Activated CD8-positive, alpha-beta memory T cell treated with anti-CD3 and anti-CD28 coated beads, Interleukin-2, amount 50 U/mL, for 4 hours (primary cell): ENCODE measurements at regions not wholly inside any gene's neighbourhood (a gene's known extent, or its start where the extent isn't known, plus 50 kb on each side); places are given as distances from the start of the nearest gene placed in this dataset.
"Not testable (repeated sequence)": the region's sequence is repeated elsewhere in the genome, so short reads cannot be mapped to it uniquely, and the experiment has no call there.

Source experiments
- DNase-seq: peaks from one replicate; pipeline ENCODE4 v3.0.0-alpha.2; 2020

DNA sequence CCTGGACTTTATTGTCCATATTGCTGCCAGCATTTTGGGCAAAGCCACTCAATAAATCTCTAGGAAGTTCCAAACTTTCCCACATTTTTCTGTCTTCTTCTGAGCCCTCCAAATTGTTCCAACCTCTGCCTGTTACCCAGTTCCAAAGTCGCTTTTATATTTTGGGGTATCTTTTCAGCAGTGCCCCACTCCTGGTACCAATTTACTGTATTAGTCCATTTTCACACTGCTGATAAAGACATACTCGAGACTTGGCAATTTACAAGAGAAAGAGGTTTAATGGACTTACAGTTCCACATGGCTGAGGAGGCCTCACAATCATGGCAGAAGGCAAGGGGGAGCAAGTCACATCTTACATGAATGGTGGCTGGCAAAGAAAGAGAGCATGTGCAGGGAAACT, 53.4 kb downstream of the AHSP start:
- DNase-seq = not testable (repeated sequence)

DNA sequence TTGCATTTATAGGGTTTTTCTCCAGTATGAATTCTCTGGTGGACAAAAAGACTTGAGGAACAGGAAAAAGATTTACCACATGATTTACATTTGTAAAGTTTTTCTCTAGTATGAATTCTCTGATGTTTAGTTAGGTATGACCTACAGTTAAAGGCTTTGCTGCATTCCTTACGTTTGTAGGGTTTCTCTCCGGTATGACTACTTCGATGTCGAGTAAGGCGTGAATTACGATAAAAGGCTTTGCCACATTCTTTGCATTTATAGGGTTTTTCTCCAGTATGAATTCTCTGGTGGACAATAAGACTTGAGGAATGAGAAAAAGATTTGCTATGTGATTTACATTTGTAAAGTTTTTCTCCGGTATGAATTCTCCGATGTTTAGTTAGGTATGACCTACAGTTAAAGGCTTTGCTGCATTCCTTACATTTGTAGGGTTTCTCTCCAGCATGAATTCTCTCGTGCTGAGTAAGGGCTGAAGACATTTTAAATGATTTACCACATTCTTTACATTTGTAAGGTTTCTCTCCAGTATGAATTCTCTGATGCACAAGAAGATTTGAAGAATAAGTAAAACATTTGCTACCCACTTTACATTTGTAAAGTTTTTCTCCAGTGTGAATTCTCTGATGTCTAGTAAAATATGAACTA, 74.2 kb downstream of the AHSP start:
- DNase-seq = not testable (repeated sequence)

DNA sequence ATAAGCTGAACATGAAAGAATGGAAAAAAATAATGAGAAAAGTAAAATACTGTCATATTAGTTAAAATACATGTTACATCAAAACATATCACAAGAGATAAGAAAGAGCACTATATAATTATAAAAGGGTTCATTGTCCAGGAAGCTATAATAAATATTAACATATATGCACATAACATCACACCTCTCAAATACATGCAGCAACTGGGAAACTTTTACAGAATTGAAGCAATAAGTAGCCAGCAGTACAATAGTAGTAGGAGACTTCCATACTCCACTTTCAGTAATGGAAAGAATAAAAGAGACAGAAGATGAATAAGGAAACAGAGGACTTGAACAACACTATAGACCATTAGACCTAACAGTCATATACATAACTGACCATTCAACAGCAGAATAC, 90.4 kb downstream of the AHSP start:
- no peak for DNase-seq

DNA sequence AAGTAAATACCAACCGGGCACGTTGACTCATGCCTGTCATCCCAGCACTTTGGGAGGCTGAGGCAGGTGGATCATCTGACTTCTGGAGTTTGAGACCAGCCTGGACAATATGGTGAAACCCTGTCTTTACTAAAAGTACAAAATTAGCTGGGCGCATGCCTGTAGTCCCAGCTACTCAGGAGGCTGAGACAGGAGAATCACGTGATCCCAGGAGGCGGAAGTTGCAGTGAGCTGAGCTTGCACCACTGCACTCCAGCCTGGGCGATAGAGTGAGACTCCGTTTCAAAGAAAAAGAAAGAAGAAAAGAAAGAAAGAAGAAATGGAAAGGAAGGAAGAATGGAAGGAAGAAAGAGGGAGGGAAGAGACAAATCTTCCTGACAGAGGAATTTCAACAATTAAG, 108.7 kb downstream of the AHSP start:
- DNase-seq = no peak

GRCh38 chr16:31641279-31641678, 113.6 kb downstream of the AHSP start:
- DNase-seq = no peak

- DNase-seq = not testable (repeated sequence)
Observed at GRCh38 chr16:31655674-31656073, 128.0 kb downstream of the AHSP start.

- DNase-seq = no peak
Observed at GRCh38 chr16:31664683-31665482, 137.2 kb downstream of the AHSP start.

DNA sequence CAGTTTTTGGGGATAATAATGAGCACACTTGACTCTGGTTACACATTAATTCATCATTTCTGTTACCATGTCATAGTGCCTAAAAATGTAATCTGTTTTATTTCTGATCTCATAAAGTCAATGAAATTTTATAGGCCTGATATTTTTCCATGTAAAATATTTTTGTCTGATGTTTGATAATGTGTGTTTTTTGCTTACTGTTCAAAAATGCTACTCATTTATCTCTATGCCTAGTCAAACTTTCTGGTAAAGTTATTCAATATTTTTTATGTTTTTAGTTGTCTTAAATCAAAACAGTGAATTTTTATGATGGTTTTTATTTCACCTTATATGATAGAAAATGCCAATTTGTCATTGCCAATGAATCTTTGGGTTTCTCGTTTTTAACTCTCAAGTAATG, 147.0 kb downstream of the AHSP start:
- no peak for DNase-seq

- DNase-seq = no peak
Observed at GRCh38 chr16:31676731-31677130, 149.0 kb downstream of the AHSP start.

- no peak for DNase-seq
Observed at GRCh38 chr16:31678649-31679325, 151.1 kb downstream of the AHSP start.

DNA sequence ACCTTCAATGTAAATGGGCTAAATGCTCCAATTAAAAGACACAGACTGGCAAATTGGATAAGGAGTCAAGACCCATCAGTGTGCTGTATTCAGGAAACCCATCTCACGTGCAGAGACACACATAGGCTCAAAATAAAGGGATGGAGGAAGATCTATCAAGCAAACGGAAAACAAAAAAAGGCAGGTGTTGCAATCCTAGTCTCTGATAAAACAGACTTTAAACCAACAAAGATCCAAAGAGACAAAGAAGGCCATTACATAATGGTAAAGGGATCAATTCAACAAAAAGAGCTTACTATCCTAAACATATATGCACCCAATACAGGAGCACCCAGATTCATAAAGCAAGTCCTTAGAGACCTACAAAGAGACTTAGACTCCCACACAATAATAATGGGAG, 161.6 kb downstream of the AHSP start:
- DNase-seq = not testable (repeated sequence)

DNA sequence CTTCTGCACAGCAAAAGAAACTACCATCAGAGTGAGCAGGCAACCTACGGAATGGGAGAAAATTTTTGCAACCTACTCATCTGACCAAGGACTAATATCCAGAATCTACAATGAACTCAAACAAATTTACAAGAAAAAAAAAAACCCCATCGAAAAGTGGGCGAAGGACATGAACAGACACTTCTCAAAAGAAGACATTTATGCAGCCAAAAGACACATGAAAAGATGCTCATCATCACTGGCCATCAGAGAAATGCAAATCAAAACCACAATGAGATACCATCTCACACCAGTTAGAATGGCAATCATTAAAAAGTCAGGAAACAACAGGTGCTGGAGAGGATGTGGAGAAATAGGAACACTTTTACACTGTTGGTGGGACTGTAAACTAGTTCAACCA, 164.6 kb downstream of the AHSP start:
- DNase-seq = not testable (repeated sequence)

GRCh38 chr16:31693733-31694132, 166.0 kb downstream of the AHSP start:
- no peak for DNase-seq

- no peak for DNase-seq
Observed at GRCh38 chr16:31694461-31694860, 166.8 kb downstream of the AHSP start.

- DNase-seq = peak; percentile 42
Observed at GRCh38 chr16:31695667-31696066, 168.0 kb downstream of the AHSP start.

DNA sequence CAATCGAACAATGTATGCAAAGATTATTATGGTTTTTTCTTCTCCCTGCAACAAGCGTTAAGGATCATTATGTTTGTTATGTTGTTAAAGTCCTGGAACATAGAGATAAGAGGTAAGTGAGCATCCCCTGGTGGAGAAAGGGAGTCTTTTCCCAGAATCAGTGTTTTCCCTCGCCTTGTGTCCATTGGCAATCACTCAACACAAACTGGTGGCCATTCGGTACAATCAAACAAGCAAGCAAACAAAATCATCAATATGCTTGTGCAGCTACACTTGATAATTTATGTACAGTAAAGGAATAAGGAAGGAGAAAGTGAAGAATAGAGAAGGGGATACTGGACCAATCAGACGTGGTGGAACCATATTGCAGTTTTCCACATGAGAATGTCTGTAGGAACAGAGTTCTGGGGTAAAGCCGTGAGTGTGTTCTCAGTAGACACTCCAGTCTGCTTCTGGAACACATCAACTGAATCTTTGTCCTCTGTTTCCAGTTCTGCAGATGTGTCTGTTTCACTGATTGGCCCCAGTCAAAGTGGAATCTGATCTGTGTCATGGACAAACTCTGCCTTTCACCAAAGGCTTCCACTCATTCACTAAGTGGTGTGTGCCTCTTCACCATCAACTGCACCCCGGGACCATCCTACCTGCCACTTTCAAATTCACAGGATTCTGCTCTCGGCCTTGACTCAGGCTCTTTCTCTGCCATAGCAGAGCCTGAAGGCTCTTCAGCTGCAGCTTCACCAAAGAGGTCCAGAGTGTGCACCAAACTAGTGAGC, 169.5 kb downstream of the AHSP start:
- DNase-seq = no peak

- no peak for DNase-seq
Observed at GRCh38 chr16:31697744-31698125, 170.0 kb downstream of the AHSP start.

DNA sequence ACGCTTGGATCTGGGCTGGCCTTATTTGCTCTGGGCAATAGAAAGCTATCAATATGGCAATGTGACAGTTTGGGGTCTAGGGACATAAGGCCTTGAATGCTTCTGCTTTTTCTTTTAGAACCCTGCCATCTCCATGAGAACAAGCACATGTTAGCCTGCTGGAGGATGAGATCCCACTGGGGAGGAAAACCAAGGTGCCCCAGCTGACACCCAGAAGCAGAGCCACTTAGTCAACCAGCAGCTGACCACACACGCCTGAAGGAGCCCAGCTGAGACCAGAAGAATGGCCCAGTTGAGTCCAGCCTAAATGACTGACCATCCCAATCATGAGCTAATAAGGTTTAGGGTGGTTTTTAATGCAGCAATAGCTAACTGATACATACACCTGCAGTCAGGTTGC, 171.2 kb downstream of the AHSP start:
- no peak for DNase-seq

- DNase-seq = no peak
Observed at GRCh38 chr16:31699601-31700000, 171.9 kb downstream of the AHSP start.

DNA sequence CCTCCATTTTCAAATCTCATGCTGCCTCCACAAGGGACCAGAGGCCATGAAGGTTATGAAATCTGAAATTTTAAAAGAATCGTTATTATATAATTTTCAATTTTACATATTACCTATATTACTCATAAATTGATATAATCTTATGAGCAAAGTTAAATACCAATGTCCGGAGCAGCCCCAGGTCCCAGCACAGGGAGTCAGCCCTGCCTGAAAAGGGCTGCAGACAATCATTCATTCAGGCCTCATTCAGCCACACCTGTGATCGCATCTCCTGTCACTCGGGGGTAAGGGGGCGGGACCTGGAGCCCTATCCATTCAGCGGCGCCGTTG, 172.5 kb downstream of the AHSP start:
- DNase-seq = no peak

GRCh38 chr16:31700530-31701388, 172.8 kb upstream of the ZNF267 start:
- peak; percentile 92 for DNase-seq

DNA sequence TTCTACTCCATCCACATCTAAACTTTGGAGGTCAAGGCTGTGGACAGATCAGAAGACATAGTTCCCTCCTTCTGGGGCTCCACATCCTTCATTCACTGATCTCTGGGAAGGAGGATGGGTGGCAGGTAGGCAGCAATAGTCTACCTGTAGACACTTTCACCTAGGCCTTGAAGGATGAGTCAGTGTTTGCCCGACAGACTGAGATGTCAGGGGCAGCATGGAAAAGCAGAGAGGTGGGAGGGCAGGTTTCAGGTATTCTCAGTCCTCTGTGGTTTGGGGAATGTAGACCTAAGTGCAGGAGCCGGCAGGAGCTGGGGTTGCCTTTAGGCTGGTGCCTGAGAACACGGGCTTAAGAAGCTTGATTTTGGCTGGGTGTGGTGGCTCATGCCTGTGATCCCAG, 171.9 kb upstream of the ZNF267 start:
- DNase-seq = peak; percentile 22
